Hepatocyte (in vitro differentiated cells): ENCODE measurements at regions not wholly inside any gene's neighbourhood (a gene's known extent, or its start where the extent isn't known, plus 50 kb on each side); places are given as distances from the start of the nearest gene placed in this dataset.

Experiments
- DNase-seq: peaks from one replicate; pipeline ENCODE4 v3.0.0-alpha.2; 2016; ENCODE audit warnings: low spot score
- H2AFZ ChIP-seq: fragments of 200-600 bp; sonication (generic); 2 replicates; pipeline ENCODE4 v1.6.0; 2016; ENCODE audit warnings: antibody characterized with exemption, mild to moderate bottlenecking
- H3K27ac ChIP-seq: fragments of 200-600 bp; sonication (generic); 2 replicates; pipeline ENCODE4 v1.5.1; 2016; ENCODE audit warnings: mild to moderate bottlenecking
- H3K27me3 ChIP-seq: fragments of 200-600 bp; sonication (generic); 2 replicates; pipeline ENCODE4 v1.6.1; 2016
- H3K36me3 ChIP-seq: fragments of 200-600 bp; sonication (generic); replicated peaks from 2 replicates; pipeline ENCODE4 v1.5.1; 2016; ENCODE audit warnings: low read depth; ENCODE audit not compliant: insufficient read depth
- H3K4me1 ChIP-seq: fragments of 200-600 bp; sonication (generic); 2 replicates; pipeline ENCODE4 v1.5.1; 2016; ENCODE audit warnings: mild to moderate bottlenecking, moderate library complexity; ENCODE audit not compliant: insufficient read depth
- H3K4me2 ChIP-seq: fragments of 200-600 bp; sonication (generic); 2 replicates; pipeline ENCODE4 v1.6.0; 2016
- H3K4me3 ChIP-seq: fragments of 200-600 bp; sonication (generic); 2 replicates; pipeline ENCODE4 v1.5.1; 2016; ENCODE audit warnings: mild to moderate bottlenecking
- H3K79me2 ChIP-seq: fragments of 200-600 bp; sonication (generic); 2 replicates; pipeline ENCODE4 v1.6.0; 2017; ENCODE audit warnings: mild to moderate bottlenecking
- H3K9me2 ChIP-seq: fragments of 200-600 bp; sonication (generic); replicated peaks from 2 replicates; pipeline ENCODE4 v1.6.0; 2017; ENCODE audit warnings: mild to moderate bottlenecking; ENCODE audit not compliant: insufficient read depth
- H3K9me3 ChIP-seq: fragments of 200-600 bp; sonication (generic); 2 replicates; pipeline ENCODE4 v1.5.1; 2016; ENCODE audit warnings: low read depth, mild to moderate bottlenecking
- H4K20me1 ChIP-seq: fragments of 200-600 bp; sonication (generic); 2 replicates; pipeline ENCODE4 v1.6.0; 2016; ENCODE audit warnings: mild to moderate bottlenecking; ENCODE audit not compliant: insufficient read depth, poor library complexity, severe bottlenecking
- CTCF ChIP-seq: fragments of 200-600 bp; sonication (generic); IDR thresholded peaks from 2 replicates; pipeline ENCODE4 v1.5.1; 2016; ENCODE audit warnings: antibody characterized with exemption, mild to moderate bottlenecking; ENCODE audit not compliant: poor library complexity
- EZH2 ChIP-seq: fragments of 200-600 bp; sonication (generic); IDR thresholded peaks from 2 replicates; pipeline ENCODE4 v1.6.1; 2016; ENCODE audit warnings: antibody characterized with exemption, mild to moderate bottlenecking, borderline replicate concordance
- EZH2phosphoT487 ChIP-seq: fragments of 200-600 bp; sonication (generic); IDR thresholded peaks from one replicate; pipeline ENCODE4 v1.6.1; 2018; ENCODE audit warnings: antibody characterized with exemption, mild to moderate bottlenecking, low read depth, moderate library complexity; ENCODE audit not compliant: unreplicated experiment, severe bottlenecking
- WGBS: methylation state at CpG from one replicate; pipeline ENCODE4 v1.1.6; 2016; ENCODE audit warnings: low lambda C conversion rate; ENCODE audit errors: missing lambda C conversion rate; 5-methylcytosine and 5-hydroxymethylcytosine counted together

- DNase-seq, result no peak
- H3K4me2 ChIP-seq, result no peak overlapping the region
- no peak overlapping the region for H3K4me3 ChIP-seq
- no peaks in the 10 kb centered on the region for H3K9me3 ChIP-seq
- TF ChIP-seq EZH2phosphoT487, result no peak
- no peak for TF ChIP-seq EZH2
- TF ChIP-seq CTCF, result no peak
- no peaks in the 10 kb centered on the region for H3K4me1 ChIP-seq
- 89% methylated on average over 4 of the region's 4 CpGs for whole genome bisulfite sequencing
- no peaks in the 10 kb centered on the region for H3K27me3 ChIP-seq
- no peaks in the 10 kb centered on the region for H4K20me1 ChIP-seq
- H3K27ac ChIP-seq, result no peak overlapping the region
- H3K9me2 ChIP-seq, result no peaks in the 10 kb centered on the region
- no peaks in the 10 kb centered on the region for H3K36me3 ChIP-seq
- no peaks in the 10 kb centered on the region for H3K79me2 ChIP-seq
- no peak overlapping the region for H2AFZ ChIP-seq
Observed at GRCh38 chr21:15260604-15261003, 195.8 kb upstream of the NRIP1 start.

- Histone ChIP-seq H2AFZ (no peak overlapping the region), H3K9me3 (no peaks in the 10 kb centered on the region), H3K4me3 (no peak overlapping the region), H3K36me3 (no peaks in the 10 kb centered on the region), H3K27ac (no peak overlapping the region), H3K4me2 (no peak overlapping the region), H3K79me2 (no peaks in the 10 kb centered on the region), H3K27me3 (no peaks in the 10 kb centered on the region), H3K9me2 (no peaks in the 10 kb centered on the region), H3K4me1 (no peaks in the 10 kb centered on the region), H4K20me1 (no peaks in the 10 kb centered on the region)
- no peak for DNase-seq
- no peak for TF ChIP-seq EZH2
- TF ChIP-seq CTCF, result no peak
- TF ChIP-seq EZH2phosphoT487, result no peak
- WGBS, result 61% methylated on average over 2 of the region's 2 CpGs
Observed at GRCh38 chr21:15264084-15264665, 199.4 kb upstream of the NRIP1 start.

- Histone ChIP-seq H3K4me2 (no peak overlapping the region), H4K20me1 (no peaks in the 10 kb centered on the region), H2AFZ (no peak overlapping the region), H3K27ac (no peak overlapping the region), H3K79me2 (no peaks in the 10 kb centered on the region), H3K9me2 (no peaks in the 10 kb centered on the region), H3K9me3 (no peaks in the 10 kb centered on the region), H3K4me3 (no peak overlapping the region), H3K4me1 (no peaks in the 10 kb centered on the region), H3K27me3 (no peaks in the 10 kb centered on the region), H3K36me3 (no peaks in the 10 kb centered on the region)
- no peak for DNase-seq
- TF ChIP-seq EZH2 (no peak), CTCF (no peak), EZH2phosphoT487 (no peak)
- WGBS, result 64% methylated on average over 4 of the region's 4 CpGs
Observed at GRCh38 chr21:15272171-15272570, 207.4 kb upstream of the NRIP1 start.
